Hepatocyte (in vitro differentiated cells): ENCODE measurements at regions not wholly inside any gene's neighbourhood (a gene's known extent, or its start where the extent isn't known, plus 50 kb on each side); places are given as distances from the start of the nearest gene placed in this dataset.

Experiments
- EZH2 ChIP-seq: fragments of 200-600 bp; sonication (generic); IDR thresholded peaks from 2 replicates; pipeline ENCODE4 v1.6.1; 2016; ENCODE audit warnings: antibody characterized with exemption, mild to moderate bottlenecking, borderline replicate concordance
- EZH2phosphoT487 ChIP-seq: fragments of 200-600 bp; sonication (generic); IDR thresholded peaks from one replicate; pipeline ENCODE4 v1.6.1; 2018; ENCODE audit warnings: antibody characterized with exemption, mild to moderate bottlenecking, low read depth, moderate library complexity; ENCODE audit not compliant: unreplicated experiment, severe bottlenecking
- TF ChIP-seq, protein P1 (sequence below): fragments of 200-600 bp; sonication (generic); IDR thresholded peaks from 2 replicates; pipeline ENCODE4 v1.5.1; 2016; ENCODE audit warnings: antibody characterized with exemption, mild to moderate bottlenecking; ENCODE audit not compliant: poor library complexity

DNA sequence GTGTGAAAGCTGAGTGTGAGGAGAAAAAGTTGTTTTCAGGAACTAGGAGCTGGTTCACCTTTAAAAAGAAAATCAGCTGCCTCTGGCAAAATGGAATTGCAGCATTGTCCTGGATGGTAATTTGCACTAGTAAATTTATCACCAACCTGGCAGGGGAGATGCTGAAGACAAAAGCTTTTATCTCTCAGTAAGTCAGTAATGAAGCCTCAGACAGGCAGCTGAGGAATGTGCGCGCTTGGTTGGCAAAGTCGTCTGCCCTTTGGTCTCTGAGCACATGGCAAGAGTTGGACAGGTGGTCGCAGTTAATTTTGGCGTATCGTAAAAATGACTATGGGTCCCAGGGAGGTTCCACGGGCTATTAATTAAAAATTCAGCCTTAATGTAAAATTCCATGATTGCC is 131.9 kb downstream of the BACH1 start:
- TF ChIP-seq, protein P1, sequence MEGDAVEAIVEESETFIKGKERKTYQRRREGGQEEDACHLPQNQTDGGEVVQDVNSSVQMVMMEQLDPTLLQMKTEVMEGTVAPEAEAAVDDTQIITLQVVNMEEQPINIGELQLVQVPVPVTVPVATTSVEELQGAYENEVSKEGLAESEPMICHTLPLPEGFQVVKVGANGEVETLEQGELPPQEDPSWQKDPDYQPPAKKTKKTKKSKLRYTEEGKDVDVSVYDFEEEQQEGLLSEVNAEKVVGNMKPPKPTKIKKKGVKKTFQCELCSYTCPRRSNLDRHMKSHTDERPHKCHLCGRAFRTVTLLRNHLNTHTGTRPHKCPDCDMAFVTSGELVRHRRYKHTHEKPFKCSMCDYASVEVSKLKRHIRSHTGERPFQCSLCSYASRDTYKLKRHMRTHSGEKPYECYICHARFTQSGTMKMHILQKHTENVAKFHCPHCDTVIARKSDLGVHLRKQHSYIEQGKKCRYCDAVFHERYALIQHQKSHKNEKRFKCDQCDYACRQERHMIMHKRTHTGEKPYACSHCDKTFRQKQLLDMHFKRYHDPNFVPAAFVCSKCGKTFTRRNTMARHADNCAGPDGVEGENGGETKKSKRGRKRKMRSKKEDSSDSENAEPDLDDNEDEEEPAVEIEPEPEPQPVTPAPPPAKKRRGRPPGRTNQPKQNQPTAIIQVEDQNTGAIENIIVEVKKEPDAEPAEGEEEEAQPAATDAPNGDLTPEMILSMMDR, result no peak
- no peak for TF ChIP-seq EZH2
- TF ChIP-seq EZH2phosphoT487, result no peak
